H1 (cell line): ENCODE measurements at regions not wholly inside any gene's neighbourhood (a gene's known extent, or its start where the extent isn't known, plus 50 kb on each side); places are given as distances from the start of the nearest gene placed in this dataset.

Source experiments
- CTCF ChIA-PET: fragments of 300-600 bp; sonication (Branson Sonifier 250); formaldehyde crosslinking; loops from one replicate; lab custom pipeline; 2021; ENCODE audit not compliant: partially characterized antibody; lab: Charles Lee
- POLR2A ChIA-PET: fragments of 300-600 bp; sonication (Branson Sonifier 250); formaldehyde crosslinking; loops from one replicate; lab custom pipeline; 2021; ENCODE audit warnings: inconsistent platforms; ENCODE audit not compliant: partially characterized antibody; lab: Charles Lee
- DNase-seq, 2 experiments: peaks; one replicate each; pipeline versions ENCODE4 v3.0.0 to v3.0.0-alpha.2; 2010 to 2022; ENCODE audit warnings: low spot score in 2 of 2, low read depth in 1 of 2, mixed read lengths in 1 of 2
- FAIRE-seq: peaks from 2 replicates; lab custom pipeline; 2011; peaks lifted over from hg19 to GRCh38; lab: Jason Lieb, UNC
- H2AFZ ChIP-seq: 2 replicates; pipeline ENCODE4 v1.8.1; 2012; ENCODE audit warnings: low read length, inconsistent platforms
- H2AK5ac ChIP-seq: 2 replicates; pipeline ENCODE4 v1.6.1; 2013; ENCODE audit warnings: low read depth, low read length
- H2BK120ac ChIP-seq: replicated peaks from 2 replicates; pipeline ENCODE3; 2013; ENCODE audit warnings: low read depth, low read length, inconsistent platforms
- H2BK12ac ChIP-seq: 2 replicates; pipeline ENCODE4 v1.6.1; 2013; ENCODE audit warnings: low read depth, low read length
- H2BK15ac ChIP-seq: 2 replicates; pipeline ENCODE4 v1.6.1; 2013; ENCODE audit warnings: low read length
- H2BK20ac ChIP-seq: 2 replicates; pipeline ENCODE4 v1.6.1; 2013; ENCODE audit warnings: low read length
- H2BK5ac ChIP-seq: 2 replicates; pipeline ENCODE4 v1.6.1; 2013; ENCODE audit warnings: low read depth, low read length
- H3K14ac ChIP-seq: 2 replicates; pipeline ENCODE4 v1.6.1; 2013; ENCODE audit warnings: inconsistent platforms; ENCODE audit not compliant: insufficient read length
- H3K18ac ChIP-seq: 2 replicates; pipeline ENCODE4 v1.6.1; 2013; ENCODE audit warnings: low read length; ENCODE audit errors: extremely low read depth
- H3K23ac ChIP-seq: 2 replicates; pipeline ENCODE4 v1.6.1; 2013; ENCODE audit warnings: inconsistent platforms; ENCODE audit not compliant: insufficient read length
- H3K23me2 ChIP-seq: 2 replicates; pipeline ENCODE4 v1.6.1; 2013; ENCODE audit warnings: low read depth, low read length
- H3K27ac ChIP-seq: 2 replicates; pipeline ENCODE4 v1.6.1; 2011; ENCODE audit warnings: low read depth, low read length, inconsistent platforms
- H3K27me3 ChIP-seq, 4 experiments: replicated peaks in 1 of 4; 1 replicate in 1 of 4; 2 replicates in 3 of 4; pipeline versions ENCODE4 v1.6.1 to v1.8.1; 2011 to 2013; ENCODE audit warnings: low read length in 3 of 4, mild to moderate bottlenecking in 3 of 4, inconsistent platforms in 2 of 4, mixed read lengths in 2 of 4, moderate library complexity in 1 of 4; ENCODE audit not compliant: control insufficient read depth in 3 of 4, insufficient read depth in 3 of 4; ENCODE audit errors: extremely low read depth in 1 of 4
- H3K36me3 ChIP-seq, 4 experiments: 2 replicates each; pipeline versions ENCODE4 v1.6.1 to v1.8.1; 2011 to 2013; ENCODE audit warnings: mild to moderate bottlenecking in 4 of 4, low read length in 3 of 4, moderate library complexity in 2 of 4, control low read depth in 1 of 4, inconsistent platforms in 1 of 4; ENCODE audit not compliant: insufficient read depth in 4 of 4, control insufficient read depth in 2 of 4
- H3K4ac ChIP-seq: replicated peaks from 2 replicates; pipeline ENCODE3; 2013; ENCODE audit warnings: low read length, low read depth, mixed read lengths, inconsistent platforms; ENCODE audit not compliant: insufficient read length
- H3K4me1 ChIP-seq, 4 experiments: replicated peaks in 1 of 4; 1 replicate in 1 of 4; 2 replicates in 3 of 4; pipeline versions ENCODE4 v1.6.1 to v1.8.1; 2011 to 2013; ENCODE audit warnings: low read length in 3 of 4, inconsistent platforms in 2 of 4, mixed read lengths in 1 of 4; ENCODE audit not compliant: insufficient read depth in 4 of 4, control insufficient read depth in 3 of 4
- H3K4me2 ChIP-seq, 2 experiments: 2 replicates each; pipeline versions ENCODE4 v1.6.1 to v1.8.1; 2011 to 2013; ENCODE audit warnings: low read depth in 2 of 2, low read length in 2 of 2, control low read depth in 1 of 2, inconsistent platforms in 1 of 2, mild to moderate bottlenecking in 1 of 2; ENCODE audit not compliant: insufficient read depth in 1 of 2
- H3K4me3 ChIP-seq, 4 experiments: fragments of 200-600, 300-600 bp in 1 of 4; sonication (generic), shearing (Covaris generic), sonication (Bioruptor Twin) in 1 of 4; 2 replicates each; pipeline versions ENCODE4 v1.5.1 to v1.8.1; 2011 to 2016; ENCODE audit warnings: low read length in 4 of 4, low read depth in 3 of 4, control low read depth in 2 of 4, inconsistent platforms in 2 of 4, mild to moderate bottlenecking in 2 of 4, mixed read lengths in 1 of 4, moderate library complexity in 1 of 4; ENCODE audit not compliant: insufficient read depth in 2 of 4; ENCODE audit errors: extremely low read depth in 1 of 4
- H3K56ac ChIP-seq: replicated peaks from 2 replicates; pipeline ENCODE3; 2013; ENCODE audit warnings: low read depth, mild to moderate bottlenecking, mixed read lengths, low read length, inconsistent platforms; ENCODE audit not compliant: insufficient read length
- H3K79me1 ChIP-seq: 2 replicates; pipeline ENCODE4 v1.6.1; 2013; ENCODE audit warnings: low read depth, low read length, control low read depth
- H3K79me2 ChIP-seq, 2 experiments: 2 replicates each; pipeline versions ENCODE4 v1.6.1 to v1.8.1; 2012 to 2013; ENCODE audit warnings: low read length in 2 of 2, mild to moderate bottlenecking in 2 of 2, inconsistent platforms in 1 of 2; ENCODE audit not compliant: insufficient read depth in 2 of 2, control insufficient read depth in 1 of 2
- H3K9ac ChIP-seq, 4 experiments: replicated peaks in 1 of 4; 1 replicate in 1 of 4; 2 replicates in 3 of 4; pipeline versions ENCODE4 v1.6.1 to v1.8.1; 2011 to 2013; ENCODE audit warnings: low read depth in 3 of 4, low read length in 3 of 4, control low read depth in 2 of 4, mild to moderate bottlenecking in 2 of 4, moderate library complexity in 2 of 4, inconsistent platforms in 1 of 4; ENCODE audit errors: extremely low read depth in 1 of 4
- H3K9me3 ChIP-seq, 2 experiments: 2 replicates each; pipeline versions ENCODE4 v1.6.1 to v1.8.1; 2012 to 2013; ENCODE audit warnings: mild to moderate bottlenecking in 2 of 2, moderate library complexity in 2 of 2, control low read depth in 1 of 2, inconsistent platforms in 1 of 2, low read depth in 1 of 2, low read length in 1 of 2, mixed read lengths in 1 of 2; ENCODE audit not compliant: insufficient read depth in 2 of 2
- H4K20me1 ChIP-seq, 2 experiments: replicated peaks in 1 of 2; 2 replicates each; pipeline versions ENCODE3 to v1.8.1; 2011 to 2013; ENCODE audit warnings: inconsistent platforms in 2 of 2, low read length in 2 of 2, mild to moderate bottlenecking in 1 of 2; ENCODE audit not compliant: insufficient read depth in 2 of 2, control insufficient read depth in 1 of 2
- H4K5ac ChIP-seq: 2 replicates; pipeline ENCODE4 v1.6.1; 2013; ENCODE audit warnings: low read length, low read depth, mixed read lengths, inconsistent platforms; ENCODE audit not compliant: insufficient read length
- H4K8ac ChIP-seq: 2 replicates; pipeline ENCODE4 v1.8.0; 2013; ENCODE audit warnings: mild to moderate bottlenecking, moderate library complexity, low read length, inconsistent platforms; ENCODE audit not compliant: insufficient read depth; ENCODE audit errors: extremely low read depth
- H4K91ac ChIP-seq: replicated peaks from 2 replicates; pipeline ENCODE3; 2013; ENCODE audit warnings: low read length, mixed read lengths, inconsistent platforms; ENCODE audit not compliant: insufficient read length
- CBX8 ChIP-seq: fragments of 300-800, 300-1000 bp; sonication (generic); IDR thresholded peaks from 2 replicates; pipeline ENCODE4 v1.7.1; 2016; ENCODE audit warnings: low read depth, low read length, borderline replicate concordance
- CHD2 ChIP-seq: IDR thresholded peaks from 2 replicates; pipeline ENCODE4 v1.6.1; 2012; ENCODE audit warnings: low read length, improper control_type of control experiment
- CREB1 ChIP-seq: IDR thresholded peaks from 2 replicates; pipeline ENCODE4 v1.6.1; 2012; ENCODE audit warnings: inconsistent platforms
- EGR1 ChIP-seq: IDR thresholded peaks from 2 replicates; pipeline ENCODE4 v1.6.1; 2011; ENCODE audit warnings: low read depth, low read length, borderline replicate concordance
- HDAC2 ChIP-seq, 2 experiments: fragments of 300-600 bp in 1 of 2; sonication (generic) in 1 of 2; IDR thresholded peaks; 2 replicates each; pipeline ENCODE4 v1.6.1; 2011 to 2012; ENCODE audit warnings: low read depth in 2 of 2, low read length in 2 of 2, mild to moderate bottlenecking in 2 of 2, moderate library complexity in 2 of 2, borderline replicate concordance in 1 of 2, inconsistent platforms in 1 of 2
- JUN ChIP-seq: IDR thresholded peaks from 2 replicates; pipeline ENCODE4 v1.6.1; 2011; ENCODE audit warnings: low read depth, mild to moderate bottlenecking, improper control_type of control experiment, low read length
- KDM4A ChIP-seq: IDR thresholded peaks from one replicate; pipeline ENCODE4 v1.7.1; 2012; ENCODE audit warnings: low read depth, mild to moderate bottlenecking, moderate library complexity, low read length, inconsistent platforms; ENCODE audit not compliant: severe bottlenecking
- MAFK ChIP-seq: IDR thresholded peaks from 2 replicates; pipeline ENCODE4 v1.6.1; 2012; ENCODE audit warnings: low read depth, mild to moderate bottlenecking, improper control_type of control experiment, low read length
- SIX5 ChIP-seq: IDR thresholded peaks from 2 replicates; pipeline ENCODE4 v1.6.1; 2011; ENCODE audit warnings: mild to moderate bottlenecking, low read depth, low read length
- SP1 ChIP-seq: IDR thresholded peaks from 2 replicates; pipeline ENCODE4 v1.6.1; 2011; ENCODE audit warnings: low read depth, low read length
- TAF1 ChIP-seq: IDR thresholded peaks from 2 replicates; pipeline ENCODE4 v1.6.1; 2011; ENCODE audit warnings: mild to moderate bottlenecking, low read depth, low read length
- TAF7 ChIP-seq: optimal IDR thresholded peaks from 2 replicates; pipeline ENCODE3; 2011; ENCODE audit warnings: low read depth, mild to moderate bottlenecking, inconsistent platforms, low read length, moderate library complexity, borderline replicate concordance
- YY1 ChIP-seq: IDR thresholded peaks from 2 replicates; pipeline ENCODE4 v1.6.1; 2011; ENCODE audit warnings: low read depth, mild to moderate bottlenecking, low read length
- WGBS, 2 experiments: shearing (Covaris generic) in 1 of 2; methylation state at CpG; one replicate each; pipeline versions ENCODE4 v1.1.6 to v1.1.7; 2013 to 2015; ENCODE audit warnings: low lambda C conversion rate in 2 of 2, mixed read lengths in 2 of 2, inconsistent platforms in 1 of 2, low coverage in 1 of 2, missing lambda C conversion rate in 1 of 2; ENCODE audit not compliant: insufficient replicate concordance in 2 of 2, insufficient coverage in 1 of 2, insufficient read length in 1 of 2; ENCODE audit errors: extremely low coverage in 1 of 2, missing lambda C conversion rate in 1 of 2; 5-methylcytosine and 5-hydroxymethylcytosine counted together
- TF ChIP-seq, protein P1 (sequence below): IDR thresholded peaks from 2 replicates; pipeline ENCODE4 v1.6.1; 2011; ENCODE audit warnings: low read depth, mild to moderate bottlenecking, low read length; ENCODE audit not compliant: insufficient read depth

DNA sequence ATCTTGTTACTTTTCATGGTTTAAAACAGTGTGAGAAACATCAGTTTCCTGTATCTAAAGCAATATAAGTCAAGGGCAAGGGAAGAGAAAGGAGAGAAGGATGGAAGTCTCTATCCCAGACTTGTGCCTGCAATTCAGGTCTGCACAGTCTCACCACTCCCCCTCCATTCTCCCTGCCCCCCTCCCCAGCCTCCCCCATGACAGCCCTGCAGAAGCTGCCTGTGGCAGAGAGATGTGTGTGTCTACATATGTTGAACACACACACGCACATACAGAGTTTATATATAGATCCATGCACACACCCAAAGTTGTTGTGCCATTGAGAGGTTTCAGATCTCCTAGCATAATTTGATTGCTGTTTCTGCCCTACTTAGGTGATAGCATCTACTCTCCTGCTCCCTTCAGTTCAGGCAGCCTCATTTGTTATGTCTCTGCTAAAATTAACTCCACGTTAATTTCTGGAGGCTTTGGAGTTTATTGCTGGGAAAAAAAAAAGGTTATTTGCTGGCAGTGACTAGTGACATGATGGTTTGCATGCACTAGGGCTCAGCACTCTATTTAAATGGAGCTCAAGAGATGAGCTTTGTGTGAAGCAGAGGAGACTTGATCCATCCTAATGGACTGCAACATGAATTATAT, 124.9 kb upstream of the SMYD2 start:
- Histone ChIP-seq H3K79me2 (no peaks in the 10 kb centered on the region), H3K4ac (no peak overlapping the region), H3K9ac (no peak overlapping the region), H3K4me2 (no peak overlapping the region), H3K18ac (no peak overlapping the region), H2AFZ (no peak overlapping the region), H3K4me1 (peaks cover 0 to 15% (median 2%) of the 10 kb centered on the region in 4 experiments; a peak in 3 of 7 replicates), H3K36me3 (no peaks in the 10 kb centered on the region), H3K79me1 (no peaks in the 10 kb centered on the region), H3K9me3 (no peaks in the 10 kb centered on the region), H2BK20ac (no peak overlapping the region), H3K23me2 (no peaks in the 10 kb centered on the region), H2AK5ac (no peak overlapping the region), H2BK5ac (no peak overlapping the region), H3K27ac (no peak overlapping the region), H2BK120ac (no peak overlapping the region), H2BK12ac (no peak overlapping the region), H4K5ac (no peak overlapping the region), H3K23ac (no peak overlapping the region), H3K27me3 (no peaks in the 10 kb centered on the region), H3K56ac (no peak overlapping the region), H4K91ac (no peak overlapping the region), H4K20me1 (no peaks in the 10 kb centered on the region), H4K8ac (no peak overlapping the region), H2BK15ac (no peak overlapping the region), H3K14ac (no peak overlapping the region), H3K4me3 (no peak overlapping the region)
- POLR2A ChIA-PET = interaction anchor here (0.7 kb wide), 1 partner anchor 402 kb away, joined by 3 read pairs; no protein-coding TSS in a partner anchor
- no peak for FAIRE-seq
- 84% methylated on average over 2 of the region's 2 CpGs; no CpG with 5 or more reads in 1 of the 2 experiments for WGBS, 2 experiments
- no peak for DNase-seq
- CTCF ChIA-PET = interaction anchor here (0.7 to 1.8 kb wide), 6 partner anchors 9 to 212 kb away, joined by 3 to 6 read pairs (median 4); no protein-coding TSS in a partner anchor
- TF ChIP-seq CREB1 = no peak
- no peak for TF ChIP-seq SIX5
- TF ChIP-seq EGR1 = no peak
- no peak for TF ChIP-seq SP1
- TF ChIP-seq KDM4A = no peak
- no peak for TF ChIP-seq HDAC2 (IDR thresholded peaks at IDR 0.05; ENCODE audit: borderline replicate concordance in 1 of 2, low read depth in 2 of 2, low read length in 2 of 2)
- TF ChIP-seq TAF7 = no peak
- no peak for TF ChIP-seq CBX8
- no peak for TF ChIP-seq TAF1
- no peak for TF ChIP-seq YY1
- TF ChIP-seq JUN = no peak
- TF ChIP-seq MAFK = no peak
- TF ChIP-seq, protein P1, sequence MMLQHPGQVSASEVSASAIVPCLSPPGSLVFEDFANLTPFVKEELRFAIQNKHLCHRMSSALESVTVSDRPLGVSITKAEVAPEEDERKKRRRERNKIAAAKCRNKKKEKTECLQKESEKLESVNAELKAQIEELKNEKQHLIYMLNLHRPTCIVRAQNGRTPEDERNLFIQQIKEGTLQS = no peak
- TF ChIP-seq CHD2 = no peak
